ELR (cell line): ENCODE measurements at regions not wholly inside any gene's neighbourhood (a gene's known extent, or its start where the extent isn't known, plus 50 kb on each side); places are given as distances from the start of the nearest gene placed in this dataset.

Experiments used
- DNase-seq: peaks from one replicate; pipeline ENCODE4 v3.0.0-alpha.2; 2015; ENCODE audit warnings: low read depth

GRCh38 chr5:29833394-29833793 is 1360.1 kb upstream of the CDH6 start:
- DNase-seq: no peak

GRCh38 chr5:29822521-29822920 is 1371.0 kb upstream of the CDH6 start:
- DNase-seq: no peak

- no peak for DNase-seq
Observed at GRCh38 chr5:29811914-29812679, 1381.4 kb upstream of the CDH6 start.

- no peak for DNase-seq
Observed at GRCh38 chr5:29805804-29806203, 1387.7 kb upstream of the CDH6 start.

GRCh38 chr5:29800752-29801151 is 1392.7 kb upstream of the CDH6 start:
- DNase-seq: no peak

GRCh38 chr5:29796013-29796412 is 1397.5 kb upstream of the CDH6 start:
- no peak for DNase-seq

- no peak for DNase-seq
Observed at GRCh38 chr5:29795096-29795652, 1398.3 kb upstream of the CDH6 start.

- DNase-seq: no peak
Observed at GRCh38 chr5:29794141-29794787, 1399.2 kb upstream of the CDH6 start.

GRCh38 chr5:29790281-29790680 is 1403.2 kb upstream of the CDH6 start:
- DNase-seq: no peak

GRCh38 chr5:29780401-29780800 is 1413.1 kb upstream of the CDH6 start:
- DNase-seq: no peak

- DNase-seq: no peak
Observed at GRCh38 chr5:29779141-29779540, 1414.3 kb upstream of the CDH6 start.

- no peak for DNase-seq
Observed at GRCh38 chr5:29777373-29777772, 1416.1 kb upstream of the CDH6 start.

GRCh38 chr5:29770936-29771335 is 1422.5 kb upstream of the CDH6 start:
- no peak for DNase-seq

- no peak for DNase-seq
Observed at GRCh38 chr5:29769474-29769873, 1424.0 kb upstream of the CDH6 start.

- DNase-seq: no peak
Observed at GRCh38 chr5:29758986-29759421, 1434.5 kb upstream of the CDH6 start.

GRCh38 chr5:29750453-29750852 is 1443.0 kb upstream of the CDH6 start:
- no peak for DNase-seq

- DNase-seq: no peak
Observed at GRCh38 chr5:29744618-29745017, 1448.9 kb upstream of the CDH6 start.

- DNase-seq: no peak
Observed at GRCh38 chr5:29720954-29721353, 1472.5 kb upstream of the CDH6 start.

- DNase-seq: no peak
Observed at GRCh38 chr5:29719171-29719570, 1474.3 kb upstream of the CDH6 start.

GRCh38 chr5:29715167-29715566 is 1478.3 kb upstream of the CDH6 start:
- no peak for DNase-seq

- no peak for DNase-seq
Observed at GRCh38 chr5:29702875-29703274, 1490.6 kb upstream of the CDH6 start.

- no peak for DNase-seq
Observed at GRCh38 chr5:29701600-29701999, 1491.9 kb upstream of the CDH6 start.

GRCh38 chr5:29697785-29698414 is 1495.6 kb upstream of the CDH6 start:
- DNase-seq: peak; percentile 0
